ENCODE measurements at regions not wholly inside any gene's neighbourhood (a gene's known extent, or its start where the extent isn't known, plus 50 kb on each side); places are given as distances from the start of the nearest gene placed in this dataset.

- peaks cover 6% of the 10 kb centered on the region for H3K4me1 ChIP-seq (ENCODE audit: control insufficient read depth, insufficient read depth, low read length)
- no peak for DNase-seq (ENCODE audit: low read depth in 4 of 6, low spot score in 6 of 6)
- no peaks in the 10 kb centered on the region for H3K36me3 ChIP-seq (ENCODE audit: control insufficient read depth, insufficient read depth, low read length)
- H3K9me3 ChIP-seq (ENCODE audit: control insufficient read depth, insufficient read depth, low read length) = no peaks in the 10 kb centered on the region
- no peaks in the 10 kb centered on the region for H3K27me3 ChIP-seq (ENCODE audit: control insufficient read depth, insufficient read depth, low read length)
- 94% methylated on average over 8 of the region's 8 CpGs for WGBS (ENCODE audit: insufficient coverage)
- no peak overlapping the region for H3K27ac ChIP-seq (ENCODE audit: low read depth, low read length)
- no peak overlapping the region for H3K4me3 ChIP-seq (ENCODE audit: low read depth, low read length)
These were observed 455.8 kb downstream of the BCL11B start for GRCh38 chr14:98816195-98816594.

- DNase-seq (ENCODE audit: low read depth in 4 of 6, low spot score in 6 of 6) = no peak
- no peak overlapping the region for H3K4me3 ChIP-seq (ENCODE audit: low read depth, low read length)
- no peaks in the 10 kb centered on the region for H3K36me3 ChIP-seq (ENCODE audit: control insufficient read depth, insufficient read depth, low read length)
- peaks cover 6% of the 10 kb centered on the region for H3K4me1 ChIP-seq (ENCODE audit: control insufficient read depth, insufficient read depth, low read length)
- no peaks in the 10 kb centered on the region for H3K27me3 ChIP-seq (ENCODE audit: control insufficient read depth, insufficient read depth, low read length)
- H3K27ac ChIP-seq (ENCODE audit: low read depth, low read length) = no peak overlapping the region
- no peaks in the 10 kb centered on the region for H3K9me3 ChIP-seq (ENCODE audit: control insufficient read depth, insufficient read depth, low read length)
- WGBS (ENCODE audit: insufficient coverage) = 88% methylated on average over 7 of the region's 7 CpGs
These were observed 455.3 kb downstream of the BCL11B start for GRCh38 chr14:98816720-98817119.

DNA sequence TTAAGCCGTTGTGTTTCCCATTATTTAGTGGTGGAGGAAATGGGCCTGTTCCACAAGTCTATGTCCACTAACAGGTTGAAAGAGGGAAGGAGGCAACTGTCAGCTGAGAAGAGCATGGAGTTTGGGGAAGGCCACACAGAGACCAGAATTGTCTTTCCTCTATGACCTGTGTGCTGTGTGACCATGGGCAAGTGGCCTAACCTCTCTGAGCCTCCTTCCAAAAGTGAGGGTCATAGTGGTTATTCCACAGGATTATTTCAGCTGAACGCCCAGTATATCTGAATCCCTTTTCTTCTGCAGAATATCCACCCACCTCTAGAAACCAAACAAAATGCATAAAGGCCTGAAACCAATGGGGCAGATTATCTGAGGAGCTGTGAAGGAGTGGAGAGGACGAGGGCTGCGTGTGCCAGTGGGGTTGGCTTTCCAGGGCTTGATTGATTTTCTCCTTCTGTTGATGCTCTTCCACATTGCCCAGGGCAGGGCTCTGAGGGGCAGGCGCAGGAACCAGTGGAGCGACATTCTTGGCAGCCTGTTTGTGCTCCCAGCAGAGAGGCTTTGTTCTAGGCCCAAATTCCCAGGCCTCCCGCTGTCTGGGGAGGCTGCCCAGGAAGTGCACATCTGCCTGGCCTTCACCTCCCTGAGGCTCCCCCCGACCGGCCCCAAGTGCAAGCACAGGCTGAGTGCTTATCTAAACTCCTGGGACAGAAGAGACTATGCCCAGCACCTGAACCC, 452.7 kb downstream of the BCL11B start:
- no peak overlapping the region for H3K4me3 ChIP-seq (ENCODE audit: low read depth, low read length)
- H3K36me3 ChIP-seq (ENCODE audit: control insufficient read depth, insufficient read depth, low read length) = no peaks in the 10 kb centered on the region
- peak in 3 of 6 donors; percentile 6 to 55 (median 39) for DNase-seq (ENCODE audit: low read depth in 4 of 6, low spot score in 6 of 6)
- no peak overlapping the region for H3K27ac ChIP-seq (ENCODE audit: low read depth, low read length)
- peaks cover 6% of the 10 kb centered on the region for H3K4me1 ChIP-seq (ENCODE audit: control insufficient read depth, insufficient read depth, low read length)
- 24% methylated on average over 8 of the region's 9 CpGs for WGBS (ENCODE audit: insufficient coverage)
- no peaks in the 10 kb centered on the region for H3K9me3 ChIP-seq (ENCODE audit: control insufficient read depth, insufficient read depth, low read length)
- no peaks in the 10 kb centered on the region for H3K27me3 ChIP-seq (ENCODE audit: control insufficient read depth, insufficient read depth, low read length)

- Histone ChIP-seq H3K4me1 (ENCODE audit: control insufficient read depth, insufficient read depth, low read length) (peaks cover 6% of the 10 kb centered on the region), H3K27ac (ENCODE audit: low read depth, low read length) (no peak overlapping the region), H3K36me3 (ENCODE audit: control insufficient read depth, insufficient read depth, low read length) (no peaks in the 10 kb centered on the region), H3K4me3 (ENCODE audit: low read depth, low read length) (no peak overlapping the region), H3K9me3 (ENCODE audit: control insufficient read depth, insufficient read depth, low read length) (no peaks in the 10 kb centered on the region), H3K27me3 (ENCODE audit: control insufficient read depth, insufficient read depth, low read length) (no peaks in the 10 kb centered on the region)
- 44% methylated on average over 2 of the region's 2 CpGs for WGBS (ENCODE audit: insufficient coverage)
- no peak for DNase-seq (ENCODE audit: low read depth in 4 of 6, low spot score in 6 of 6)
These were observed 452.2 kb downstream of the BCL11B start for GRCh38 chr14:98819867-98820206.

DNA sequence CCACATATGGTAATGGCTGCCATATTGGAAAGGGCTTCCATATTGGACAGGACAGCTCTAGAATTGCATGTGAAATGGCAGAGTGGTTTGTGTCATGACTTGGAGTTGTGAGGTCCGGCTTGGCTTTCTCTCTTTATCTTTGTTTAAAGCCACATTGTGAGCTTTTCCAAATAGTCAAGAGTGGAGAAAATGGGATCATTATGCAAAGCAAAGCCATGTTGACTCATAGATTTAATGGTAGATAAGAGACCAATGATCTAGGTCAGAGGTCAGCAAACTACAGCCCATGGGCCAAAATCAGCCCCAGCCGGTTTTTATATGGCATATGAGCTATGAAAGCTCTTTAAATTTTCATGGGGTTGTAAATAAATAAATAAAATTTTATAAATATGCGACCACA, 449.1 kb downstream of the BCL11B start:
- H3K27me3 ChIP-seq (ENCODE audit: control insufficient read depth, insufficient read depth, low read length) = no peaks in the 10 kb centered on the region
- H3K27ac ChIP-seq (ENCODE audit: low read depth, low read length) = no peak overlapping the region
- H3K4me3 ChIP-seq (ENCODE audit: low read depth, low read length) = no peak overlapping the region
- peaks cover 6% of the 10 kb centered on the region for H3K4me1 ChIP-seq (ENCODE audit: control insufficient read depth, insufficient read depth, low read length)
- no peak for DNase-seq (ENCODE audit: low read depth in 4 of 6, low spot score in 6 of 6)
- H3K9me3 ChIP-seq (ENCODE audit: control insufficient read depth, insufficient read depth, low read length) = no peaks in the 10 kb centered on the region
- no CpG with 5 or more reads among the region's 3 CpGs for WGBS (ENCODE audit: insufficient coverage)
- H3K36me3 ChIP-seq (ENCODE audit: control insufficient read depth, insufficient read depth, low read length) = no peaks in the 10 kb centered on the region

DNA sequence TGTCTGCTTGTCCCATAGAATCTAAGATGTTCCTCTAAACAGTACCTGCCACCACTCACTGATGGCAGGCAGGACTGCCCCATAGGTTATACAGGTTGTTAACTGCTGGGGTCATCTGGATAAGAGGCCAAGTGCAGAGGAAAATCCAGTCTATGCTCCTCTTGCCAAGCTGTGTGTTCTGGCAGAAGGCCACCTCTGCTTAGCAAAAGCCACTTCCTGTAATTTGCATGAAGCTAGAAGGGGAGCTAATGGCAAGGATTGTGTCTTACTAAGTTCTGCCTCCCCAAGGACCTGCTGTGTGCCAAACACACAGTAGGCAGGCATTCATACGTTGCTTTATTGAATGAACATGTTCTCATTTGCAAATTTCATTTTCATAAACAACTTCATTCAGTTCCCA, 445.4 kb downstream of the BCL11B start:
- peaks cover 7% of the 10 kb centered on the region for H3K4me1 ChIP-seq (ENCODE audit: control insufficient read depth, insufficient read depth, low read length)
- no peak overlapping the region for H3K4me3 ChIP-seq (ENCODE audit: low read depth, low read length)
- WGBS (ENCODE audit: insufficient coverage) = no CpG with 5 or more reads among the region's 1 CpG
- H3K27ac ChIP-seq (ENCODE audit: low read depth, low read length) = no peak overlapping the region
- DNase-seq (ENCODE audit: low read depth in 4 of 6, low spot score in 6 of 6) = peak in 2 of 6 donors; percentile 24 to 39
- H3K9me3 ChIP-seq (ENCODE audit: control insufficient read depth, insufficient read depth, low read length) = no peaks in the 10 kb centered on the region
- H3K36me3 ChIP-seq (ENCODE audit: control insufficient read depth, insufficient read depth, low read length) = no peaks in the 10 kb centered on the region
- H3K27me3 ChIP-seq (ENCODE audit: control insufficient read depth, insufficient read depth, low read length) = no peaks in the 10 kb centered on the region

- DNase-seq (ENCODE audit: low read depth in 4 of 6, low spot score in 6 of 6) = no peak
- WGBS (ENCODE audit: insufficient coverage) = 100% methylated on average over 1 of the region's 2 CpGs
- Histone ChIP-seq H3K9me3 (ENCODE audit: control insufficient read depth, insufficient read depth, low read length) (no peaks in the 10 kb centered on the region), H3K27me3 (ENCODE audit: control insufficient read depth, insufficient read depth, low read length) (no peaks in the 10 kb centered on the region), H3K27ac (ENCODE audit: low read depth, low read length) (no peak overlapping the region), H3K36me3 (ENCODE audit: control insufficient read depth, insufficient read depth, low read length) (no peaks in the 10 kb centered on the region), H3K4me3 (ENCODE audit: low read depth, low read length) (no peak overlapping the region), H3K4me1 (ENCODE audit: control insufficient read depth, insufficient read depth, low read length) (peaks cover 7% of the 10 kb centered on the region)
These were observed 437.9 kb downstream of the BCL11B start for GRCh38 chr14:98834119-98834518.

DNA sequence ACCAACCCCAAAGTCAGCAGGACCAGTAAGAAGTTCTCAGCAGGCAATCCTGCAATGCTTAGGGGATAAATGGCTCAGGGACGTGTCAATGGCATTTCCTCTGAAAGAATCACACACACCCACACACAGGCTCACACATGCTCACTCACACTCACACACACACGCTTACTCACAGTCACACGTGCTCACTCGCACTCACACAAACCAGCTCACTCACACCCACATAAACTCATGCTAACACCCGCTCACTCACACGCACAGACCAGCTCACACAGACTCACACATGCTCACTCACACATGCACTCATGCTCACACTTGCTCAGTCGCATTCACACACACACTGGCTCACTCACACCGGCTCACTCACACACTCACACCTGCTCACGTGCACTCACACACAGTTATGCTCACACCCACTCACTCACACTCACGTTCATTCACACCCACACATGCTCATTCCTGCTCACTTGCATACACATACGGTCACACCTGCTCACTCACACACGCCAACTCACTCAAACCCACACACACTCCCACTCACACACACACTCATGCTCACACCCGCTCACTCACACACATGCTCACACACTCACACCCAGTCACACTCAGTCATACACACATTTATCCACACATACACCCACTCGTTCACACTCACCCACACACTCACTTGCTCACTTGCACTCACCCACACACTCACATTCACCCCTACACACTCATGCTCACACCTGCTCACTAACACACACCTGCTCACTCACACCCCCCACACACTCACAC, 436.8 kb downstream of the BCL11B start:
- WGBS (ENCODE audit: insufficient coverage) = 96% methylated on average over 14 of the region's 14 CpGs
- Histone ChIP-seq H3K9me3 (ENCODE audit: control insufficient read depth, insufficient read depth, low read length) (no peaks in the 10 kb centered on the region), H3K27me3 (ENCODE audit: control insufficient read depth, insufficient read depth, low read length) (no peaks in the 10 kb centered on the region), H3K27ac (ENCODE audit: low read depth, low read length) (no peak overlapping the region), H3K4me1 (ENCODE audit: control insufficient read depth, insufficient read depth, low read length) (peaks cover 7% of the 10 kb centered on the region), H3K4me3 (ENCODE audit: low read depth, low read length) (no peak overlapping the region), H3K36me3 (ENCODE audit: control insufficient read depth, insufficient read depth, low read length) (no peaks in the 10 kb centered on the region)
- no peak for DNase-seq (ENCODE audit: low read depth in 4 of 6, low spot score in 6 of 6)

DNA sequence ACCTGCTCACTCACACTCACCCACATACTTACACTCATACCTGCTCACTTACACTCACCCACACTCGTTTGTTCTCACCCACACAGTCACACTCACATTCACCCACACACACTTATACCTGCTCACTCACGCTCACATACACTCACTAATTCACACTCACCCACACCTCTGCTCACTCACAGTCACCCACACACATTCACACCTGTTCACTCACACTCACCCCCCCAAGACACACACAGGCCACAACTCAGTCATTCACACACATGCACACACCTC, 436.2 kb downstream of the BCL11B start:
- H3K27ac ChIP-seq (ENCODE audit: low read depth, low read length) = no peak overlapping the region
- H3K4me3 ChIP-seq (ENCODE audit: low read depth, low read length) = no peak overlapping the region
- H3K9me3 ChIP-seq (ENCODE audit: control insufficient read depth, insufficient read depth, low read length) = no peaks in the 10 kb centered on the region
- no peaks in the 10 kb centered on the region for H3K36me3 ChIP-seq (ENCODE audit: control insufficient read depth, insufficient read depth, low read length)
- H3K4me1 ChIP-seq (ENCODE audit: control insufficient read depth, insufficient read depth, low read length) = peaks cover 7% of the 10 kb centered on the region
- DNase-seq (ENCODE audit: low read depth in 4 of 6, low spot score in 6 of 6) = no peak
- H3K27me3 ChIP-seq (ENCODE audit: control insufficient read depth, insufficient read depth, low read length) = no peaks in the 10 kb centered on the region
- WGBS (ENCODE audit: insufficient coverage) = 95% methylated on average over 2 of the region's 2 CpGs

GRCh38 chr14:98840091-98840490, 431.9 kb downstream of the BCL11B start:
- no peak for DNase-seq (ENCODE audit: low read depth in 4 of 6, low spot score in 6 of 6)
- H3K9me3 ChIP-seq (ENCODE audit: control insufficient read depth, insufficient read depth, low read length) = no peaks in the 10 kb centered on the region
- H3K4me1 ChIP-seq (ENCODE audit: control insufficient read depth, insufficient read depth, low read length) = no peaks in the 10 kb centered on the region
- no peak overlapping the region for H3K27ac ChIP-seq (ENCODE audit: low read depth, low read length)
- no peak overlapping the region for H3K4me3 ChIP-seq (ENCODE audit: low read depth, low read length)
- WGBS (ENCODE audit: insufficient coverage) = 59% methylated on average over 4 of the region's 4 CpGs
- no peaks in the 10 kb centered on the region for H3K36me3 ChIP-seq (ENCODE audit: control insufficient read depth, insufficient read depth, low read length)
- H3K27me3 ChIP-seq (ENCODE audit: control insufficient read depth, insufficient read depth, low read length) = no peaks in the 10 kb centered on the region

Measured in spinal cord (tissue), 9 donors.